Colonic mucosa (tissue), 4 donors: ENCODE measurements at regions not wholly inside any gene's neighbourhood (a gene's known extent, or its start where the extent isn't known, plus 50 kb on each side); places are given as distances from the start of the nearest gene placed in this dataset.

ENCODE experiments used
- DNase-seq: peaks from one replicate; pipeline ENCODE4 v3.0.0-alpha.2; 2020
- H3K27ac ChIP-seq: fragments of 200-600 bp; one replicate; pipeline ENCODE4 v1.8.0; 2021
- H3K27me3 ChIP-seq: fragments of 200-600 bp; one replicate; pipeline ENCODE4 v1.8.0; 2021
- H3K36me3 ChIP-seq: fragments of 200-600 bp; one replicate; pipeline ENCODE4 v1.8.0; 2021
- H3K4me1 ChIP-seq: fragments of 200-600 bp; one replicate; pipeline ENCODE4 v1.8.0; 2021; ENCODE audit warnings: mild to moderate bottlenecking
- H3K4me3 ChIP-seq: fragments of 200-600 bp; one replicate; pipeline ENCODE4 v1.8.0; 2021
- H3K9ac ChIP-seq, 2 donors: one replicate each; pipeline ENCODE4 v1.7.0; 2013; ENCODE audit warnings: control low read depth in 2 of 2, low read depth in 2 of 2, low read length in 2 of 2
- H3K9me3 ChIP-seq: fragments of 200-600 bp; one replicate; pipeline ENCODE4 v1.8.0; 2021
- intact Hi-C: fragments of 100-400 bp; cut with DNase I; formaldehyde crosslinking; loops from one replicate; pipeline ENCODE4 v1.14.1; 2022
- TF ChIP-seq, protein P1 (sequence below): fragments of 200-600 bp; IDR thresholded peaks from one replicate; pipeline ENCODE4 v1.8.0; 2022; ENCODE audit warnings: antibody characterized with exemption, mild to moderate bottlenecking
- donor health status: healthy.
- donor health status: DM: no; HTN: no; CAD: no.
- donor health status: DM: no; HTN: no; CAD: no.

DNA sequence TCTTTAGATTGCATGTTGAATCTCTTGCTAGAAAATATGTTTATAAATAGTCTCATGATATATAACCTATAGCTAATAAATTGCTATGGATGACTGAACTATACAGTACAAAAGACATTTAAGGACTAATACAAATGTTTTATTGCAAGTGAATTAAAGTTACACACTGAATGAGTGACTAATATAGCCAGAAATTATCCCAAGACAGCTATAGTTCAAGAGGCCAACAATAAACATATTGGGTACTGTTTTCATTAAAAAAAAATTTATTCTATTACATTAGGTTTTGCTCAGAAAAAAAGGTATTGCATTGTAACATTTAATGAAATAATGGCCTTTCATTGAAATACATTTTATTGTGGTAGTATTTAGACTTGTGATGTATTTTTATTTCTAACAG lies 819.1 kb downstream of the TRIML1 start:
- intact Hi-C loops: no loop called here
- TF ChIP-seq, protein P1, sequence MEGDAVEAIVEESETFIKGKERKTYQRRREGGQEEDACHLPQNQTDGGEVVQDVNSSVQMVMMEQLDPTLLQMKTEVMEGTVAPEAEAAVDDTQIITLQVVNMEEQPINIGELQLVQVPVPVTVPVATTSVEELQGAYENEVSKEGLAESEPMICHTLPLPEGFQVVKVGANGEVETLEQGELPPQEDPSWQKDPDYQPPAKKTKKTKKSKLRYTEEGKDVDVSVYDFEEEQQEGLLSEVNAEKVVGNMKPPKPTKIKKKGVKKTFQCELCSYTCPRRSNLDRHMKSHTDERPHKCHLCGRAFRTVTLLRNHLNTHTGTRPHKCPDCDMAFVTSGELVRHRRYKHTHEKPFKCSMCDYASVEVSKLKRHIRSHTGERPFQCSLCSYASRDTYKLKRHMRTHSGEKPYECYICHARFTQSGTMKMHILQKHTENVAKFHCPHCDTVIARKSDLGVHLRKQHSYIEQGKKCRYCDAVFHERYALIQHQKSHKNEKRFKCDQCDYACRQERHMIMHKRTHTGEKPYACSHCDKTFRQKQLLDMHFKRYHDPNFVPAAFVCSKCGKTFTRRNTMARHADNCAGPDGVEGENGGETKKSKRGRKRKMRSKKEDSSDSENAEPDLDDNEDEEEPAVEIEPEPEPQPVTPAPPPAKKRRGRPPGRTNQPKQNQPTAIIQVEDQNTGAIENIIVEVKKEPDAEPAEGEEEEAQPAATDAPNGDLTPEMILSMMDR: no peak
- DNase-seq: no peak

DNA sequence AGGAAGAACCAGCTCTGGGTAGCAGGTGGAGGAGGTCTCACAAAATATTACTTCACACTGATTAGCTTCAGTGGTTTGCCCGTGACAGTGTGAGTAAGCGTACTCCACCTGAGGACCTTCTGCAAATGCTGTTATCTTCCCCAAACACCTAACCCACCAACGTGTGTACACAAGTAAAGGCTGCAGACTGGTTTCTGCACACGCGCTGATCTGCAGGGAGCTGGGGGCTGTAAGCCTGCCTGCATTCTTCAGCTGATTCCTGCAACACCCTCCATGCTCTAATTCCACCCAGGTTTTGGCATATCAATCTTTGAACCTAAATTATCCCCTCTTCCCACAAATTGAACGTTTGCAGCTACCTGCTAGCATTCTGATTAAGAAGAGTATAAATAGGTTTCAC lies 820.2 kb downstream of the TRIML1 start:
- intact Hi-C loops: no loop called here
- Histone ChIP-seq H3K27ac (no peak overlapping the region), H3K36me3 (no peaks in the 10 kb centered on the region), H3K4me1 (no peaks in the 10 kb centered on the region), H3K9ac (no peak overlapping the region), H3K27me3 (no peaks in the 10 kb centered on the region), H3K4me3 (no peak overlapping the region), H3K9me3 (no peaks in the 10 kb centered on the region)
- DNase-seq: no peak
- TF ChIP-seq, protein P1: no peak

More for the DNA sequence above, 819.1 kb downstream of the TRIML1 start:
- Histone ChIP-seq H3K9me3 (no peaks in the 10 kb centered on the region), H3K4me3 (no peak overlapping the region), H3K4me1 (no peaks in the 10 kb centered on the region), H3K9ac (no peak overlapping the region), H3K27me3 (no peaks in the 10 kb centered on the region), H3K27ac (no peak overlapping the region), H3K36me3 (no peaks in the 10 kb centered on the region)

DNA sequence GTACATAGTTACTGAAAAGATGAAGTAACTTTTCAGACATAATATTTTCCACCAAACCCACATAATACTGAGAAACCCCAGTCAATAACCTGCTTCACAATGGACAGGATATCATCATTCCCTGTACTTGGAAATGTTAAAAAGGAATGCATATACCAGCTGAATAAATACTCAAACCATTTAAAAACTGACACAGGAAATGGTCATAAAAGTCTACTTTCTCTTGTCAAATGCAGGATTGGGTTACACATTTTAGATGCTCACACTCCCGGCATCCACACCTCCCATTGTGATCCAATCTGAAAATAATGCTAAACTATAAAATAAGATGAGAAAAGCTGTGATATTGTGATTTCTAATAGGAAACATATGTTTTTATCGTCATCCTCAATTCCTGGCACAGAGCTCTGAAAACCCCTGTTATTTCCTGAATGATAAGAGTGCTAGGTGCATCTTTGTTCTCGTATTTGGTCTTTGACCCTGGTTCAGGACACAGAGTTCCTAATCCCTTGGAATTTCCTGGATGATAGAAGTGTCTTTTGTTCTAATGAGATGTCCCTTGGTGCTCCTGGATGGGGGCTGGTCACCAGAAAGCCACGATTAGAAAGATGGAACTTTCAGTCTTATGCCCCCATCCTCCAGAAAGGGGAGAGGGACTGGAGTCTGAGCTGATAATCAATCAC lies 821.3 kb downstream of the TRIML1 start:
- intact Hi-C loops: no loop called here
- no peaks in the 10 kb centered on the region for H3K4me1 ChIP-seq
- no peaks in the 10 kb centered on the region for H3K36me3 ChIP-seq
- no peaks in the 10 kb centered on the region for H3K9me3 ChIP-seq
- TF ChIP-seq, protein P1: no peak
- no peaks in the 10 kb centered on the region for H3K27me3 ChIP-seq
- no peak overlapping the region for H3K27ac ChIP-seq
- H3K4me3 ChIP-seq: no peak overlapping the region
- no peak overlapping the region for H3K9ac ChIP-seq
- no peak for DNase-seq

DNA sequence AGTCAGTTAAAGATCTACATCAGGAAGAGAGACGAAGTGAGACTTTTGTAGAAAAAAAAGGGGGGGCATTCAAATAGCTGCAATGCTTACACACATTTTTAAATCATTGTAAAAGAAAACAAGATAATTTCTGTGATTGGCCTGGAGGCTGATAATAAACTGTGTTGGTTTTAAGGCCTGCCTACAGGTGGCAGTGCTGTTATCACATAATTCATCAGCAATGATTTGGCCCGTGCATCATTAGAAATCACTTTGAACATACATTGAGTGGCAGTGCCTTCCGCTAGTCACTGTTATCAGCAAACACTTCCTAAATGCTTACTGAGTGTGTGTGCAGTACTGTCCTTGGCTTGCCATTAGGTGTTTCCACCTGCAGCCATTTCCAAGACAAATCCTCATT lies 831.9 kb downstream of the TRIML1 start:
- Histone ChIP-seq H3K9ac (no peak overlapping the region), H3K36me3 (no peaks in the 10 kb centered on the region), H3K27ac (no peak overlapping the region), H3K9me3 (no peaks in the 10 kb centered on the region), H3K4me1 (no peaks in the 10 kb centered on the region), H3K4me3 (no peak overlapping the region), H3K27me3 (no peaks in the 10 kb centered on the region)
- DNase-seq: no peak
- TF ChIP-seq, protein P1: no peak
- intact Hi-C loops: no loop called here

DNA sequence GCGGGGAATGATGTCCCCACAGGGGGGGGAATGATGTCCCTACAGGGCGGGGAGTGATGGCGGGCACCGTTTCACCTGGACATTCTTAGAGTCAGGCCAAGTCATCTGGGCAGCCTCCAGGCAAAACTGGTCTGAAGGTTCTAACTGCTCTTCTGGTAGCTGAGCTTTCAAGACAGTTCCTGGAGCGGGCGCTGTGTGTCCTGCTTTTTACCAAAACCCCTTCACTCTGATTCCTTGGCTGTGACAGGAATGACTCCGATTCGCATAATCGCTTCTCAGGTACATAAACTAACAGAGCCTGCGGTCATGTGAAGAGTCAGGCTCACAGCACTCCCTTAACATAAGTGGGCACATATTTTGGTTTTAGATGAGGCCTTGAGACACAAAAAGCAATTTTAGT lies 836.0 kb downstream of the TRIML1 start:
- Histone ChIP-seq H3K36me3 (no peaks in the 10 kb centered on the region), H3K4me3 (no peak overlapping the region), H3K27ac (no peak overlapping the region), H3K4me1 (no peaks in the 10 kb centered on the region), H3K27me3 (no peaks in the 10 kb centered on the region), H3K9ac (no peak overlapping the region), H3K9me3 (no peaks in the 10 kb centered on the region)
- DNase-seq: no peak
- TF ChIP-seq, protein P1: no peak
- intact Hi-C loops: no loop called here
